H1 (cell line): ENCODE measurements at regions not wholly inside any gene's neighbourhood (a gene's known extent, or its start where the extent isn't known, plus 50 kb on each side); places are given as distances from the start of the nearest gene placed in this dataset.

Source experiments
- CTCF ChIA-PET: fragments of 300-600 bp; sonication (Branson Sonifier 250); formaldehyde crosslinking; loops from one replicate; lab custom pipeline; 2021; ENCODE audit not compliant: partially characterized antibody; lab: Charles Lee
- POLR2A ChIA-PET: fragments of 300-600 bp; sonication (Branson Sonifier 250); formaldehyde crosslinking; loops from one replicate; lab custom pipeline; 2021; ENCODE audit warnings: inconsistent platforms; ENCODE audit not compliant: partially characterized antibody; lab: Charles Lee
- DNase-seq, 2 experiments: peaks; one replicate each; pipeline versions ENCODE4 v3.0.0 to v3.0.0-alpha.2; 2010 to 2022; ENCODE audit warnings: low spot score in 2 of 2, low read depth in 1 of 2, mixed read lengths in 1 of 2
- FAIRE-seq: peaks from 2 replicates; lab custom pipeline; 2011; peaks lifted over from hg19 to GRCh38; lab: Jason Lieb, UNC
- H2AFZ ChIP-seq: 2 replicates; pipeline ENCODE4 v1.8.1; 2012; ENCODE audit warnings: low read length, inconsistent platforms
- H2AK5ac ChIP-seq: 2 replicates; pipeline ENCODE4 v1.6.1; 2013; ENCODE audit warnings: low read depth, low read length
- H2BK120ac ChIP-seq: replicated peaks from 2 replicates; pipeline ENCODE3; 2013; ENCODE audit warnings: low read depth, low read length, inconsistent platforms
- H2BK12ac ChIP-seq: 2 replicates; pipeline ENCODE4 v1.6.1; 2013; ENCODE audit warnings: low read depth, low read length
- H2BK15ac ChIP-seq: 2 replicates; pipeline ENCODE4 v1.6.1; 2013; ENCODE audit warnings: low read length
- H2BK20ac ChIP-seq: 2 replicates; pipeline ENCODE4 v1.6.1; 2013; ENCODE audit warnings: low read length
- H2BK5ac ChIP-seq: 2 replicates; pipeline ENCODE4 v1.6.1; 2013; ENCODE audit warnings: low read depth, low read length
- H3K14ac ChIP-seq: 2 replicates; pipeline ENCODE4 v1.6.1; 2013; ENCODE audit warnings: inconsistent platforms; ENCODE audit not compliant: insufficient read length
- H3K18ac ChIP-seq: 2 replicates; pipeline ENCODE4 v1.6.1; 2013; ENCODE audit warnings: low read length; ENCODE audit errors: extremely low read depth
- H3K23ac ChIP-seq: 2 replicates; pipeline ENCODE4 v1.6.1; 2013; ENCODE audit warnings: inconsistent platforms; ENCODE audit not compliant: insufficient read length
- H3K23me2 ChIP-seq: 2 replicates; pipeline ENCODE4 v1.6.1; 2013; ENCODE audit warnings: low read depth, low read length
- H3K27ac ChIP-seq: 2 replicates; pipeline ENCODE4 v1.6.1; 2011; ENCODE audit warnings: low read depth, low read length, inconsistent platforms
- H3K27me3 ChIP-seq, 4 experiments: replicated peaks in 1 of 4; 1 replicate in 1 of 4; 2 replicates in 3 of 4; pipeline versions ENCODE4 v1.6.1 to v1.8.1; 2011 to 2013; ENCODE audit warnings: low read length in 3 of 4, mild to moderate bottlenecking in 3 of 4, inconsistent platforms in 2 of 4, mixed read lengths in 2 of 4, moderate library complexity in 1 of 4; ENCODE audit not compliant: control insufficient read depth in 3 of 4, insufficient read depth in 3 of 4; ENCODE audit errors: extremely low read depth in 1 of 4
- H3K36me3 ChIP-seq, 4 experiments: 2 replicates each; pipeline versions ENCODE4 v1.6.1 to v1.8.1; 2011 to 2013; ENCODE audit warnings: mild to moderate bottlenecking in 4 of 4, low read length in 3 of 4, moderate library complexity in 2 of 4, control low read depth in 1 of 4, inconsistent platforms in 1 of 4; ENCODE audit not compliant: insufficient read depth in 4 of 4, control insufficient read depth in 2 of 4
- H3K4ac ChIP-seq: replicated peaks from 2 replicates; pipeline ENCODE3; 2013; ENCODE audit warnings: low read length, low read depth, mixed read lengths, inconsistent platforms; ENCODE audit not compliant: insufficient read length
- H3K4me1 ChIP-seq, 4 experiments: replicated peaks in 1 of 4; 1 replicate in 1 of 4; 2 replicates in 3 of 4; pipeline versions ENCODE4 v1.6.1 to v1.8.1; 2011 to 2013; ENCODE audit warnings: low read length in 3 of 4, inconsistent platforms in 2 of 4, mixed read lengths in 1 of 4; ENCODE audit not compliant: insufficient read depth in 4 of 4, control insufficient read depth in 3 of 4
- H3K4me2 ChIP-seq, 2 experiments: 2 replicates each; pipeline versions ENCODE4 v1.6.1 to v1.8.1; 2011 to 2013; ENCODE audit warnings: low read depth in 2 of 2, low read length in 2 of 2, control low read depth in 1 of 2, inconsistent platforms in 1 of 2, mild to moderate bottlenecking in 1 of 2; ENCODE audit not compliant: insufficient read depth in 1 of 2
- H3K4me3 ChIP-seq, 4 experiments: fragments of 200-600, 300-600 bp in 1 of 4; sonication (generic), shearing (Covaris generic), sonication (Bioruptor Twin) in 1 of 4; 2 replicates each; pipeline versions ENCODE4 v1.5.1 to v1.8.1; 2011 to 2016; ENCODE audit warnings: low read length in 4 of 4, low read depth in 3 of 4, control low read depth in 2 of 4, inconsistent platforms in 2 of 4, mild to moderate bottlenecking in 2 of 4, mixed read lengths in 1 of 4, moderate library complexity in 1 of 4; ENCODE audit not compliant: insufficient read depth in 2 of 4; ENCODE audit errors: extremely low read depth in 1 of 4
- H3K56ac ChIP-seq: replicated peaks from 2 replicates; pipeline ENCODE3; 2013; ENCODE audit warnings: low read depth, mild to moderate bottlenecking, mixed read lengths, low read length, inconsistent platforms; ENCODE audit not compliant: insufficient read length
- H3K79me1 ChIP-seq: 2 replicates; pipeline ENCODE4 v1.6.1; 2013; ENCODE audit warnings: low read depth, low read length, control low read depth
- H3K79me2 ChIP-seq, 2 experiments: 2 replicates each; pipeline versions ENCODE4 v1.6.1 to v1.8.1; 2012 to 2013; ENCODE audit warnings: low read length in 2 of 2, mild to moderate bottlenecking in 2 of 2, inconsistent platforms in 1 of 2; ENCODE audit not compliant: insufficient read depth in 2 of 2, control insufficient read depth in 1 of 2
- H3K9ac ChIP-seq, 4 experiments: replicated peaks in 1 of 4; 1 replicate in 1 of 4; 2 replicates in 3 of 4; pipeline versions ENCODE4 v1.6.1 to v1.8.1; 2011 to 2013; ENCODE audit warnings: low read depth in 3 of 4, low read length in 3 of 4, control low read depth in 2 of 4, mild to moderate bottlenecking in 2 of 4, moderate library complexity in 2 of 4, inconsistent platforms in 1 of 4; ENCODE audit errors: extremely low read depth in 1 of 4
- H3K9me3 ChIP-seq, 2 experiments: 2 replicates each; pipeline versions ENCODE4 v1.6.1 to v1.8.1; 2012 to 2013; ENCODE audit warnings: mild to moderate bottlenecking in 2 of 2, moderate library complexity in 2 of 2, control low read depth in 1 of 2, inconsistent platforms in 1 of 2, low read depth in 1 of 2, low read length in 1 of 2, mixed read lengths in 1 of 2; ENCODE audit not compliant: insufficient read depth in 2 of 2
- H4K20me1 ChIP-seq, 2 experiments: replicated peaks in 1 of 2; 2 replicates each; pipeline versions ENCODE3 to v1.8.1; 2011 to 2013; ENCODE audit warnings: inconsistent platforms in 2 of 2, low read length in 2 of 2, mild to moderate bottlenecking in 1 of 2; ENCODE audit not compliant: insufficient read depth in 2 of 2, control insufficient read depth in 1 of 2
- H4K5ac ChIP-seq: 2 replicates; pipeline ENCODE4 v1.6.1; 2013; ENCODE audit warnings: low read length, low read depth, mixed read lengths, inconsistent platforms; ENCODE audit not compliant: insufficient read length
- H4K8ac ChIP-seq: 2 replicates; pipeline ENCODE4 v1.8.0; 2013; ENCODE audit warnings: mild to moderate bottlenecking, moderate library complexity, low read length, inconsistent platforms; ENCODE audit not compliant: insufficient read depth; ENCODE audit errors: extremely low read depth
- H4K91ac ChIP-seq: replicated peaks from 2 replicates; pipeline ENCODE3; 2013; ENCODE audit warnings: low read length, mixed read lengths, inconsistent platforms; ENCODE audit not compliant: insufficient read length
- EGR1 ChIP-seq: IDR thresholded peaks from 2 replicates; pipeline ENCODE4 v1.6.1; 2011; ENCODE audit warnings: low read depth, low read length, borderline replicate concordance
- KDM4A ChIP-seq: IDR thresholded peaks from one replicate; pipeline ENCODE4 v1.7.1; 2012; ENCODE audit warnings: low read depth, mild to moderate bottlenecking, moderate library complexity, low read length, inconsistent platforms; ENCODE audit not compliant: severe bottlenecking
- TAF7 ChIP-seq: optimal IDR thresholded peaks from 2 replicates; pipeline ENCODE3; 2011; ENCODE audit warnings: low read depth, mild to moderate bottlenecking, inconsistent platforms, low read length, moderate library complexity, borderline replicate concordance
- WGBS, 2 experiments: shearing (Covaris generic) in 1 of 2; methylation state at CpG; one replicate each; pipeline versions ENCODE4 v1.1.6 to v1.1.7; 2013 to 2015; ENCODE audit warnings: low lambda C conversion rate in 2 of 2, mixed read lengths in 2 of 2, inconsistent platforms in 1 of 2, low coverage in 1 of 2, missing lambda C conversion rate in 1 of 2; ENCODE audit not compliant: insufficient replicate concordance in 2 of 2, insufficient coverage in 1 of 2, insufficient read length in 1 of 2; ENCODE audit errors: extremely low coverage in 1 of 2, missing lambda C conversion rate in 1 of 2; 5-methylcytosine and 5-hydroxymethylcytosine counted together

- Histone ChIP-seq H2BK12ac (no peak overlapping the region), H3K79me2 (no peaks in the 10 kb centered on the region), H3K27ac (no peak overlapping the region), H2AFZ (no peak overlapping the region), H2BK20ac (no peak overlapping the region), H3K4me1 (no peaks in the 10 kb centered on the region; a peak in 1 of 7 replicates), H3K9ac (no peak overlapping the region), H3K36me3 (no peaks in the 10 kb centered on the region), H4K91ac (no peak overlapping the region), H3K14ac (no peak overlapping the region), H3K56ac (no peak overlapping the region), H3K4me3 (no peak overlapping the region), H2AK5ac (no peak overlapping the region), H3K23me2 (no peaks in the 10 kb centered on the region), H2BK5ac (no peak overlapping the region), H3K79me1 (no peaks in the 10 kb centered on the region), H4K20me1 (no peaks in the 10 kb centered on the region), H3K9me3 (no peaks in the 10 kb centered on the region), H3K4ac (no peak overlapping the region), H2BK15ac (no peak overlapping the region), H4K5ac (no peak overlapping the region), H4K8ac (no peak overlapping the region), H3K18ac (no peak overlapping the region), H3K23ac (no peak overlapping the region), H2BK120ac (no peak overlapping the region), H3K27me3 (no peaks in the 10 kb centered on the region), H3K4me2 (no peak overlapping the region)
- WGBS, 2 experiments: 83% methylated on average over 1 of the region's 1 CpG; no CpG with 5 or more reads in 1 of the 2 experiments
- DNase-seq (no peak), FAIRE-seq (no peak)
- ChIA-PET POLR2A (no interaction called here), CTCF (no interaction called here)
- no peak for TF ChIP-seq EGR1
- TF ChIP-seq TAF7: no peak
- no peak for TF ChIP-seq KDM4A
Observed at GRCh38 chr14:98177551-98177950, 1094.4 kb downstream of the BCL11B start.
